Skin of body (tissue), 1 donor: ENCODE measurements at regions not wholly inside any gene's neighbourhood (a gene's known extent, or its start where the extent isn't known, plus 50 kb on each side); places are given as distances from the start of the nearest gene placed in this dataset.
"Not testable (repeated sequence)": the region's sequence is repeated elsewhere in the genome, so short reads cannot be mapped to it uniquely, and the experiment has no call there.

Experiments used
- DNase-seq: peaks from one replicate; lab custom pipeline; 2025; lab: John Stamatoyannopoulos, UW

DNA sequence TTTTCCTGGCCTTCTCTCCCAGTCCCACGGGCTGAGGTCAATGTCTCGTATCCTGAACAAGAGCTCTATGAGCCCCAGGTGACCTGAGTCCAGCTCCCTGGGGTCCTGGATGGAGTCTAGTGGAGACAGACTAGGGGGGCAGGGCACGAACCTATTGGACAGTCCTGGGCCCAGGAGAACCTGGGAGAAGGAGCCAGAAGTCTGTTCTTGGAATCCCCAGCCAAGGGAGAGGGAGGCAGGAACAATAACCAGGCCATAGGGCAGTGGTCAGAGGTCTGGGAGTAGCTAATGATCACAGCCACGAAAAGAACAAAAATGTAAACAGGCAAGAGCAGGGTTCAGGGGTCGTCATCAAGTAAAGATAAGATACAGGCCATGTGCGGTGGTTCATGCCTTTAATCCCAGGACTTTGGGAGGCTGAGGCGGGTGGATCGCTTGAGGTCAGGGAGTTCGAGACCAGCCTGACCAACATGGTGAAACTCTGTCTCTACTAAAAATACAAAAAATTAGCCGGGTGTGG is 60.8 kb downstream of the COPRS start:
- DNase-seq = no peak

DNA sequence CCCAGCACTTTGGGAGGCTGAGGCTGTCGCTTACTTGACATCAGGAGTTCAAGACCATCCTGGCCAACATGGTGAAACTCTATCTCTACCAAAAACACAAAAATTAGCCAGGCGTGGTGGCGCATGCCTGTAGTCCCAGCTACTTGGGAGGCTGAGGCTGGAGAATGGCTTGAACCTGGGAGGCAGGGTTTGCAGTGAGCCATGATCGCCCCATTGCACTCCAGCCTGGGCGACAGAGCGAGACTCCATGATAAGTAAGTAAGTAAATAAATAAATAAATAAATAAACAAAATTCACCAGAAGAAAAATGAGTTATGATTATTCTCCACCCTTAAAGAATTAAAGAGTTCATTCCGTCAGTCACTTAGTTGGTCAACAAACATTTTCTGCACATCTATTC is 63.1 kb downstream of the COPRS start:
- DNase-seq = not testable (repeated sequence)

DNA sequence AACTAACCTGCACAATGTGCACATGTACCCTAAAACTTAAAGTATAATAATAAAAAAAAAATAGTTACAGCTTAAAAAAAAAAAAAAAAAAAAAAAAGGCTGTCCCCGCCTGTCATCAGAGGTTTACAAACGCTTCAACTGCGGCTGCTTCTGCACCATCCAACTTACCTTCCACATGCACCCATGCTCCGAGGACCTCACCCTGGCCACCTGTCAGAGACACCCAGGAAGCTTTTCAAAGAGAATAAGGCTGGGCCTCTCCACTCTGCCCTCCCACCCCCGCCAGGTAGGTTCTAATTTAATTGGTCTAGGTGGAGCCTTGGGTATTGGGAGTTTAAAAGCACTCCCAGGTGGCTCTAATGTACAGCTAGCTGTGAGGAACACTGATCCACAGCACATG is 64.9 kb downstream of the COPRS start:
- no peak for DNase-seq

DNA sequence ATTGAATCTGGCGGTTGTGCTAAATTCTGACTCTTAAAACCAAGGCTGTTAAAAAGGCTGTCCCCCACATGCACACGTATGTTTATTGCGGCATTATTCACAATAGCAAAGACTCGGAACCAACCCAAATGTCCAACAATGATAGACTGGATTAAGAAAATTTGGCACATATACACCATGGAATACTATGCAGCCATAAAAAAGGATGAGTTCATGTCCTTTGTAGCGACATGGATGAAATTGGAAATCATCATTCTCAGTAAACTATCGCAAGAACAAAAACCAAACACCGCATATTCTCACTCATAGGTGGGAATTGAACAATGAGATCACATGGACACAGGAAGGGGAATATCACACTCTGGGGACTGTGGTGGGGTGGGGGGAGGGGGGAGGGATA is 65.4 kb downstream of the COPRS start:
- DNase-seq = not testable (repeated sequence)

DNA sequence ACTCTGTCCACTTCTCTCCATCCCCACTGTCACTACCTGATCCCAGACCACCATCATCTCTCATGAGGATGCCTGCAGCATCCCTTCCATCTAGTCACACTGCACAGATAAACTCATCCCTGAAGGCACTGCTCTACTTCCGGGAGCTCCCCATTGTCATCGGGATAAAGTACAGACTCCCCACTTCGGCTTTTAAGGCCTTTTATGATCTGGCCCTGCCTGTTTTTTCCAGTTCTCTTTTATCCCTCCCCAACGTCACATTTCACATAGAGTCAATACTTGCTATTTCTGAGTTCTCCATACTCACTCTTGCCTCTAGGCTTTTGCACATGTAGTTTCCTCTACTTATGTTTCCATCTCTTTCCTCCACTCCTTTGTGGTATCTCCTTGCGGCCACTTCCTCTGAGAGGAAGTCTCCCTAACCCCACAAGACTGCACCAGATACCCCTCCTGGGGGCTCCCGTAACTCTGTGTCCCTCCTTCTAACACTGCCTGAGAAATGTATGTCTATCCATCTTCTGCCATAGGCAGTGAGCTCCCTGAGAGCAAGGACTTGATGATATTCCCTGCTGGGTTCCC is 66.9 kb downstream of the COPRS start:
- no peak for DNase-seq

DNA sequence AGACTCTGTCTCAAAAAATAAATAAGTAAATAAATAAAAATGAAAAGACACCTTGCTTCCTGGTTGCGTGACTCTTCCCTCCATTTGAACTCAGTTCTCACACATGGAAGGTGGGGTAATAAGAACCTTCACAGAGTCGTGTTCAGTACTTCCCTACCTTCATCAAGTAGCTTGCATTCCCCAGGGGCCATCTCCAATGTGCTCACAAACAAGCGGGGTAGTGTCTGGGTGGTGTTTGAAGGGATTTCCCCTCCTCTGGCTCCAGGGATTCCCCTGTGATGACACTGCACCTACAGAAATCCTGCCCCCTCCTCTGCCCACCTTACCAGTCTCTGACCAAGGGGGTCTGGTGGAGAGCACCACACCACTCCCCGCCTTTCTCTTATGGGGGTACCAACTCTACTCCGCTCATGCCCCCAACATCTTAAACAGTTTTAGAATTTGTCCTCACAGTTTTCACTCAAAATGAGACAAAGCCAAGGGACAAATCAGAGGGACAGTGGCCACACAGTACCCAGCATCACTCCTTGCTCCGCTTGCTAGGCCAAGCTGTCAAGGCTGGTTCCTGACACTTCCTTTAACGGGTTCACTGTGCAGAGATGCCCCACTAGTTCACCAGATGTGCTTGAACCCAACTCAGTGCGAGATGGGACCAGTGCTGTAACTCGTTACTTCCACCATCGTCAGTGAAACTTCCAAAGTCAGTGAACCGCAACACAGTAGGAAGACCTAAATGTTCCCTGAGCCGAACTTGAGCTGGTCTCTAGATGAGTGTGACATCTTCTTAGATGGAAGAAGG is 69.1 kb downstream of the COPRS start:
- DNase-seq = no peak

DNA sequence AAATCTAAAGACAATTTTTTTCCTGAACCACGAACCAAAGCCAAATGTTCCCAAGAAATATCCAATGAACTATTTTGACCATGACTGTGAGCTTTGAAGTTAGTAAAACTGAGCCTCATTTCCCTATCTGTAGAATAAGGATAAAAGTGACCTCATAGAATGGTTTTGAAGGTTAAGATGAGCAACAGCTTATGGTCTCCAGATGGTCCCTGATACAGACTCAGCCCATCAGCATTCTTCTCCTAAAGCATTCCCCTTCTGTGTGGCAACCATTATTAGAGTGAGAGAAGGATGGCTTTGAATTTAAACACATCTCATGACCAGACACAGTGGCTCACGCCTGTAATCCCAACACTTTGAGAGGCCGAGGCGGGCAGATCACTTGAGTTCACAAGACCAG is 70.1 kb downstream of the COPRS start:
- no peak for DNase-seq

DNA sequence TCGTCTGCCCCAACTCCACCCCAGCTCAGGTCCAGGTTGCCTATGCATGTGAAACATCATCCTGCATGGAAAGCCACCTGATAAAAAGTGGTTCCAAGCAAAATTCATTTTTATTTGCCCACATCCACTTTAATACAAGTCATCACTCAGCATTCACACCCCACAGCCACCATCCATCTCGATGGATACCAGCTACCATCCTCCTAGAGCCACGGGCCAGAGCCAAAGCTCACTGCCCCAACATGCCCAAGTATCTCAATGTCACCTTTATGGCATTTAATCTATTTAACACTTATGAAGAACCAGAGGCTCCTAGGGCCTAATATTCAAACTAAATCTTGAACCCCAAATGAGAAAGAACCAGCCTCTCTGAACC is 70.5 kb downstream of the COPRS start:
- DNase-seq = no peak

DNA sequence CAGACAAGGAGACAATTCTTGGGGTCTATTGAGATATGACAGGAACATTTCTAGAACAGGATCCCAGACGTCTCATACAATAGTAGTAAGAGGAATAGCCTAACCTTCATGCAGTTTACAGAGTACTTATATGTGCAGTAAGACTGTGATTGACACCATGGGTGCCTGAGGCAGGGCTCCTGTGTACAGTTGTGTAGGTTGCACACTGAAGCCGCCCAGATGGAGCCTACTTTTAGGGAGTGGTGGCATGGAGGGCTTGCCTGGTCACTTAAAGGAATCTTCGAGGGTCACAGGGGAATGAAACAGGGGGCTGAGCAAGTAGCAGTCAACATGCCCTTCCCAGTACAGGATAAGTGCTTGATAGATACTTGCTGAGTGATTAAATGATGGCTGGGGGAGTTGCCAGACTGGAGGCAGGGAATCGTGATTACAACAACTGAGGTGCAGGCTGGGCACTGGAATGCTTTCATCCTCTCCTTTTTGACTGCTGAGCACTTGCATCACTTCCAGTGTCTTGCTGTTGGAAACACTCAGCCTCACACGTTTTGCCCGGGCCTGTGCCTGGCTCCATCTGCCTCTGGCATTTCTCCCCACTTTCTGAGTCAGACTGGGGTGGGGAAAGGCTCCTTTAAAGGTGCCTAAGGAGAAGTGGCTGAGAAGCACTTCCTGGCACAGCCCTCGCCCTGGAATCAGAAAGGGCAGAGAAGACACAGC is 71.0 kb downstream of the COPRS start:
- no peak for DNase-seq

DNA sequence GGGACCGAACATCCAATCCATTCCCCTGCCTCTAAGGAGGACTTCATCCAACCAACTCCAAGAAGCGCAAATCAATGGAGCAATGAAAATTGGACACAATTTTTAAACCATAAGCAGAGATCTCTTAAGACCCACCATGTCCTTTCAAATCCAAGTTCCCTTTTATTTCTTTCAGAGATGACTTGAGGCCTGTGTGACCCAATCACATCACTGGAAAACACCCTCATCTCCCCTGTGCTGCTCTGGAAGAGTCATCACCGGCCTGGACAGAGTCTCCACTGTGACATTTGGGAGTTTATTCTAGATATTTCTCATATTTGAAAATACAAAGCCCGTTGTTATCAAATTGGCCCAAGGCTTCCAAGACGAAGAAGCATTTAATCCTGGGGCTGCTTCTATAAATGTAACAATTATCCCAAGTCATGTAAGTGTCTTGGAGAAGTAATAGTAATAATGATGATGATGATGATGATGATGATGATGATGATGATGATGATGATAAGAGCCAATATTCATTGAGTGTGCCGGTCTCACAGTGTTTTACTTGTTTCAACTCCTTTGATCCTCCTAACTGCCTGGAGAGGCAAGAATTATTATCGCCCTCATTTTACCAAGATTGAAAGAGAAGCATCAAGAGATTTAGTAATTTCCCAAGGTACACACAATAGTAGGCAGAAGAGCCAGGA is 72.1 kb downstream of the COPRS start:
- no peak for DNase-seq

DNA sequence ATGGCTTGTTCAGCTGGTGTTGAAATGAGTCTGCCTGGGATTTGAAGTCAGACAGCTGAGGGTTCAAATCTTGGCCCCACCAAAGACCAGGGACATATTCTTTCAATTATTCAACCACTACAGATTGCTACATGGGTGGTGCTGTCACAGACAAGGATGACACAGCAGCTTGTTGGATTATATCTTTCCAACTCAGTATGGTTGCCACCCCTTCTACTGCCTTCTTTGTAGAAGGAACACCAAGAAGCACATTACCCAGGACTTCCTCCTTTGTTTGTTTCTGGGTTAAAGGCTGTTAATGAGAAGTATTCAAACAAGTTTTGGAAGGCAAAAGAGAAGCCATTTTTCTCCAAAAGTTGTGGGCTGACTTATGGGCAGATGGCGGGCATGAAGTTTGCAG is 78.6 kb downstream of the COPRS start:
- no peak for DNase-seq

DNA sequence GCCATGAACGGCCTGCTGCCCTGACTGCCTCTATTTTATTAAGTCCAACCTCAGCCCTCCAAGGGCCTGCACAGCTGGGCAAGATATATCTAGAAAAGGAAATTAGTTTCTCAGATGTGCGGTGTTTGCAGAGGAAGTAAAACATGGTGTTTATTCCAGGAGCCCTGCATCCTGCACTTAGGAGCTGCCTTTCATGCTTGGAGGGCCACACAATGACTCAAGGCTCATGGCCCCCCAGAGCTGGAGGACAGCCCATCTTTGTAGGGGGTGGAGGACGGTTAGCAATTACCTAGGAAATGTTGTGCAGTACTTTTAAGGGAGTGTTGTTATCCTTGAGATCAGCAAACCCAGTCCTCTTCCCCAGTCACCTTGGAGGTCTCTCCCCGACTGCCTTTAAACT is 80.5 kb downstream of the COPRS start:
- no peak for DNase-seq

DNA sequence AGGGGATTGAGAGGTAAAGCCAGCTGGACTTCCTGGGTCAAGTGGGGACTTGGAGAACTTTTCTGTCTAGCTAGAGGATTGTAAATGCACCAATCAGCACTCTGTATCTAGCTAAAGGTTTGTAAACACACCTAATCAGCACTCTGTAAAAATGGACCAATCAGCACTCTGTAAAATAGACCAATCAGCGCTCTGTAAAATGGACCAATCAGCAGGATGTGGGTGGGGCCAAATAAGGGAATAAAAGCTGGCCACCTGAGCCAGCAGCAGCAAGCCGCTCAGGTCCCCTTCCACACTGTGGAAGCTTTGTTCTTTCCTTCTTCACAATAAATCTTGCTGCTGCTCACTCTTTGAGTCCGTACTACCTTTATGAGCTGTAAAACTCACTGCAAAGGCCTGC is 87.7 kb downstream of the COPRS start:
- DNase-seq = not testable (repeated sequence)

DNA sequence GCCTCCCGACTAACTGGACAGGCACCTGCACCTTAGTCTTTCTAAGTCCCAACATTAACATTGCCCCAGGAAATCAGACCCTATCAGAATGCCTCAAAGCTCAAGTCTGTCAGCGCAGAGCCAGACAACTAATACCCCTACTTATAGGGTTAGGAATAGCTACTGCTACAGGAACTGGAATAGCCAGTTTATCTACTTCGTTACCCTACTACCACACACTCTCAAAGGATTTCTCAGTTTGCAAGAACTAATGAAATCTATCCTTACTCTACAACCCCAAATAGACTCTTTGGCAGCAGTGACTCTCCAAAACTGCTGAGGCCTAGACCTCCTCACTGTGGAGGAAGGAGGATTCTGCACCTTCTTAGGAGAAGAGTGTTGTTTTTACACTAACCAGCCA is 88.5 kb downstream of the COPRS start:
- DNase-seq = not testable (repeated sequence)

DNA sequence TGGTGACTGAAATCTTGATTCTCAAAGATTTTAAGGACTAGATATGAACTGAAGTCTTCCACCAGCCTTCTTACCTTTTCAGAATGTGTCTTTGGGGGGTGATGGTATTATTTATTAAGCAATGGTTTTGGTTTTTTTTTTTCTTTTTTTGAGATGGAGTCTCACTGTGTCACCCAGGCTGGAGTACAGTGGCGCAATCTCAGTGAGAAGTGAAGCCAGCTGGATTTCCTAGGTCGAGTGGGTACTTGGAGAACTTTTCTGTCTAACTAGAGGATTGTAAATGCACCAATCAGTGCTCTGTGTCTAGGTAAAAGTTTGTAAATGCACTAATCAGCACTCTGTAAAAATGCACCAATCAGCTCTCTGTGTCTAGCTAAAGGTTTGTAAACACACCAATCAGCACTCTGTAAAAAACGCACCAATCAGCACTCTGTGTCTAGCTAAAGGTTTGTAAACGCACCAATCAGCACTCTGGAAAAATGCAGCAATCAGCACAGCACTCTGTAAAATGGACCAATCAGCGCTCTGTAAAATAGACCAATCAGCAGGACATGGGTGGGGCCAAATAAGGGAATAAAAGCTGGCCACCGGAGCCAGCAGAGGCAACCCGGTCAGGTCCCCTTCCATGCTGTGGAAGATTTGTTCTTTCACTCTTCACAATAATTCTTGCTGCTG is 97.1 kb downstream of the COPRS start:
- DNase-seq = not testable (repeated sequence)

DNA sequence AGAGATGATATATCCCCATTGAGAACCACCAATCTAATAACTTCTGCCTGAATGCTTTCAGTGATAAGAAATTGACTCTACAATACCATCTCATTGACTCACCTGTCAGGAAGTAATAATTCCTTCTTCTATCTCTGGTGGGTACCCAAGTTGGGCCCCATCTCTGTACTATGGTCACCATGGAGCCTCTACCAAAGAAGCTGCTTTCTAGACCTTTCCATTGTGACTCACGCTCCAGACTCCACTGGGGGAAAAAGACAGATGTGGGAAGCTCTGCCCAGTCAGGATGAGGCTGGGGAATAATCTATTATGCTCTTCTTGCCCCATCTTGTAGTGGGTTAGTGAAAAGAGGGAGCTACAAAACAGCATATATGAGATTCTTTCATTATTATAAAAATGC is 100.4 kb downstream of the COPRS start:
- DNase-seq = no peak

DNA sequence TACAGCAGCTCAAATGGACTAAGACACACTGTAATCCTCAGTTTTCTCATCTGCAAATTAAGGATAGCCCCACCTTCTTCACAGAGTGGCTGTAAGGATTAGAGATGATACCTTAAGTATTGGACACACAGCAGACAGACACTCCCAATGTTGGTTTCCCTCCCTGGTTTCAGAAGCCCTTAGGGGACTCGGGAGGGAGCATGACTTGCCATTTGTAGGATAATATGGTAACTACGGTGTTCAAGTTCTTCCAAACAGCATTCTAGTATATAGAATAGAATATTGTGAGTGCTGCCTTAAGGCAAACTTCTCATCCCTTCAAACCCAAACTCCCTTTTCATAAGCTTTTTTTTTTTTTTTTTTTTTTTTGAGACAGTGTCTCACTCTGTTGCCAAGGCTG is 101.9 kb downstream of the COPRS start:
- no peak for DNase-seq

DNA sequence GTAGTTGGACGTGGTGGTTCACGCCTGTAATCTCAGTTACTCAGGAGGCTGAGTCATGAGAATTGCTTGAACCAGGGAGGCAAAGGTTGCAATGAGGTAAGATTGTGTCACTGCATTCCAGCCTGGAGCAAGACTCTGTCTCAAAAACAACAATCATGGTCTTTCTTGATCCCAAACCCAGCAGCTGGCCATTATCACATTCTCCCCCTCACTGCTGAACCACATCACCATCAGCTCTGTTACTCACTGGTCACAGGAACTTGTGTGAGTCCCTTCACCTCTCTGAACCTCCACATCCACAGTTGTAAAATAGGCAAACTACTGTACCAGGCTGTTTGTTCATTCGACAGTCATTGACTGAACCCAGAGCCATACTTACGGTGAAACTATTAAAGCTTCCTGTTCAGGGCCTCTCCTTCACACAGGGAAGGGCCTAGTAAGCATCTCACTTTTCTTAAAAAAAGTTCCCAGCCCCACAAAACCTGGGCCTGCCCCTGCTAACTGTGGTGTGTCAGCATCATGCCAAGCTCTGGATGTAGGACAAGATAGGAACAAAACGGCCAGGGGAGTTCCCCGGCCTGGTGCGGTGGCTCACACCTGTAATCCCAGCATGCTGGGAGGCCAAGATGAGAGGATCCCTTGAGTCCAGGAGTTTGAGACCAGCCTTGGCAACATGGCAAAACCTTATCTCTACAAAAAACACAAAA is 104.7 kb downstream of the COPRS start:
- no peak for DNase-seq

DNA sequence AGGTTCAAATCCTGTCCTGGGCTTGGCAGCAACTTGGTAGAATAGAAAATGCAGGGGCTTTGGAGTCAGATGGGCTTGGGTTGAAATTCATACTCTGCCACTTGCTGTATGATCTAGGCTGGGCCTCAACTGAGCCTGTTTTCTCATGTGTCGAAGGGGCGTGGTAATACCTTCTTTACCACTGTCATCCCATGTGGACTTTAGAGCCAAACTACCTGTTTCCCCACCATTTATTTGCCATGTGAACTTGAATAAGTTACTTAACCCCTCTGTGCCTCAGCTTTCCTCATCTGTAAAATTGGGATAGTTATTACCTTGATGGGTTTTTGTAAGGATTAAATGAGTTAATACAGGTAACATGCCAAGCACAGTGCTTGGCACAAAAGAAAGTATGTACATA is 106.0 kb downstream of the COPRS start:
- DNase-seq = no peak

DNA sequence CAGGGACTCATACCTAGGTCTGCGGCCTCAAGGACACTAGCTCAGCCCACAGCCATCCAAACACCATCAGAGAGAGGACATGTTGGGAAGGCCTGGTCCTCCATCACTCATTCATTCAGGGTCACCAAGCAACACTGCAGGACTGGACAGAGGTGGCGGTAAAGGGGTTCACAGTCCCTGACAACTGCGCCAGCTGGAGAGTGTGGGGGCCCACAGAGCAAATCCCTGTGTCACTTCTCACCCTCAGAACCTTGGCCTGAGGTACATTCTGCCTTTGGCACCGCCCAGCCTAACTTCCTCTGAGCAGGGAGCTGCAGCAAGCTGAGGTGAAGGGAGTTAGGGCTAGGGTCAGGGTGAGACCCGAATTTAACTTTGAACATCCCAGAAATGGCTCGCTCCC is 106.5 kb downstream of the COPRS start:
- no peak for DNase-seq

DNA sequence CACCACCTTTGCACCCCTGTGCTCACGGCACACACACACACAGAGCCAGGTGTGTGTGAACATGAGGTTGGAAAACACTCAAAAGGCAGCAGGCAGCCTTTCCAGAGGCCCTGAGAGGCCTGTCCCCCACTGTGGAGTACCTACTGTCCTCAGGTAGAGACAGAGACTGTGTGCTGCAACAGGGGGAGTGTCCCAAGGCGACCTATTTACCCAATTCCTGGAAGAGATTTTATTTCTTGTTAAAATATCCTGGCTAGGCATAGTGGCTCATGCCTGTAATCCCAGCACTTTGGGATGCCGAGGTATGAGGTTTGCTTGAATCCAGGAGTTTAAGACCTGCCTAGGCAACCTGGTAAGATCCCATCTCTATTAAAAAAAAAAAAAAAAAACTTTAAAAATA is 108.5 kb downstream of the COPRS start:
- DNase-seq = no peak
